ENCODE measurements at regions not wholly inside any gene's neighbourhood (a gene's known extent, or its start where the extent isn't known, plus 50 kb on each side); places are given as distances from the start of the nearest gene placed in this dataset.

DNA sequence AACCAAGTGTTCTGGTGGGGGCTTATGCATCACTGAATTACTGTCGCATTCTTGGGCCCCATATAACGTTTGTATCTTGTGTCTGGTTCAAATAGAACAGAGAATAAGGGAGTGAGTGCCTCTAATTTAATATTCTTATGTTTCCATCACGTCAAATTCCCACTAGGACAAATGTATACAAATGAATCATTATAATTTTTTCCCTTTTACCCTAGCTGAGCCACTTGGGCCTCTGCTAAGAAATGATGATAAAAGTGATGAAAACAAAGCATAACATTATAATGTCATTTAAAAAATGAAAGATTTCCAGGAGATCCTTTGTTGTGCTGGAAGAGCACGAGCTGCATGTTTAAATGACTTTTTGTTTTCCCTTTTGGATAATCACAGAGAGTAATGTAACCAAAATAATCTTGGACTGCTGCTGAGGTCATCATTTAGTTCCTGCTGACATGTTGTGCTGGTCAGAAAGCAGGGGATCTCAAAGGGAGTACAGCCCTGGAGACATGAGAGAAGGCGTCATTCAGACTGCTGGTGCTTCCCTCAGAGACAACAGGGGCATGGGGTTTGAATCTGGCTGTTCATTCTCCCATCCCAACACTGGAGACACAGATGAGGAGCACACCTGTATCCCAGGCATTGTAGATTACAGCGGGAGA is 105.1 kb upstream of the SCOC start:
- FAIRE-seq (no peak), DNase-seq (no peak)
- H3K4me1 ChIP-seq (ENCODE audit: control insufficient read depth in 3 of 3, insufficient read depth in 2 of 3, low read depth in 1 of 3, low read length in 2 of 3), result no peaks in the 10 kb centered on the region
- H3K9me3 ChIP-seq (ENCODE audit: control insufficient read depth in 2 of 2, insufficient read depth in 1 of 2, low read depth in 1 of 2, low read length in 1 of 2), result no peaks in the 10 kb centered on the region
- H3K4me3 ChIP-seq (ENCODE audit: low read depth in 1 of 3, low read length in 3 of 3), result no peak overlapping the region
- peaks cover 0 to 2% (median 0%) of the 10 kb centered on the region in 3 donors for H3K36me3 ChIP-seq (ENCODE audit: control insufficient read depth in 3 of 3, insufficient read depth in 2 of 3, low read depth in 1 of 3, low read length in 3 of 3)
- no peak overlapping the region for H3K27ac ChIP-seq (ENCODE audit: low read depth in 1 of 3, low read length in 2 of 3)
- H3K27me3 ChIP-seq (ENCODE audit: control insufficient read depth in 3 of 3, insufficient read depth in 3 of 3, low read length in 3 of 3), result no peaks in the 10 kb centered on the region
- 72 to 82% (median 73%) methylated on average over 6 of the region's 6 CpGs for WGBS, 3 donors

DNA sequence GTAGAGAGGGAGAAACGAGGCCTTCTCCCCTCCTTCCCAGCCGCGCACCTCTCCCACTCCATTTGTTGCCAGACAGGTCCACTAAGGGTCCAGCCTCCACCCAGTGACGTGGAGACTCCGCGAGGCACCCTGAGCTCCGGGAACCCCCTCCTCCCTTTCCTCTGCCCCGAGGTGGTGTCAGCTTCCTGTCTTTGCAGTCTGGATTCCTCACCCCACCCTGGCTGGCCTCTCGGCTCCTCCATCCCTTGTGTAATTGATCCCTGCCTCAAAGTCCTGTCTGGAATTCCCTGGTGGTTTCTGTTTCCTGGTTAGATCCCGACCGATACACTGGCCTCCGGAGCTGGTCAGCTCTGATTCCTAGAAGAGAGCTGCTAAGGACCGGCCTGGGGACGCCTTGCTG is 105.9 kb upstream of the SCOC start:
- FAIRE-seq, result no peak
- H3K9me3 ChIP-seq (ENCODE audit: control insufficient read depth in 2 of 2, insufficient read depth in 1 of 2, low read depth in 1 of 2, low read length in 1 of 2), result no peaks in the 10 kb centered on the region
- WGBS, 3 donors, result 76 to 79% (median 79%) methylated on average over 14 of the region's 14 CpGs

DNA sequence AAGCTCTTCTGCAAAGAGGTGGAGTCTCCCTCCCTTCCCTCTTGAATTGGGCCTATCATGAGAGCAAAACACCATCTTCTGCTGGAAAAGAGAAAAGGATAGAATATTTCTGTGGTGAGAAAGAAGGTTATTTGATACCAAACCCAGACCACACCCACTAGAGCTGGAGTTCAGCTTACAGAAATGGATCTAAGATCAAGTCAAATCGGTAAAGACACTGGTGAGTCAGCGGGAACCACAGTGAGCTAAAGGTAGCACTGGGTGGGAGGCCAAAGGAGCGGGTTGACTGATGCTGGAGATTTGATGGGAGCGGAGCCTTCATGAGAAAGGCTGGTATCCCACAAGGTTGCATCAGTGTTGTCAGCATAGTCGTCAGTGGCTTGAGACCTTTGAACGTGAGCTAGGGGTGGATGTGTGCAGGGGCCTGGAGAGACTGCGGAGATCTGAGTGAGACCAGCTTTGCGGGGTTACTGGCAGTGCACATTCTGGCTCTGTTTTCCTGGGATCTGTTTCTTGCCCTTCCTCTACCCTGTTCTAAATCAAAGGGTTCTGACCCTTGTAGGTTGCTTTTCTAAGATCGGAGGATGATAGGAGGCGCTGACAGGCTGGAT is 106.4 kb upstream of the SCOC start:
- Histone ChIP-seq H3K4me1 (ENCODE audit: control insufficient read depth in 3 of 3, insufficient read depth in 2 of 3, low read depth in 1 of 3, low read length in 2 of 3) (no peaks in the 10 kb centered on the region), H3K4me3 (ENCODE audit: low read depth in 1 of 3, low read length in 3 of 3) (no peak overlapping the region), H3K27me3 (ENCODE audit: control insufficient read depth in 3 of 3, insufficient read depth in 3 of 3, low read length in 3 of 3) (no peaks in the 10 kb centered on the region), H3K9me3 (ENCODE audit: control insufficient read depth in 2 of 2, insufficient read depth in 1 of 2, low read depth in 1 of 2, low read length in 1 of 2) (no peaks in the 10 kb centered on the region), H3K36me3 (ENCODE audit: control insufficient read depth in 3 of 3, insufficient read depth in 2 of 3, low read depth in 1 of 3, low read length in 3 of 3) (peaks cover 0 to 2% (median 0%) of the 10 kb centered on the region in 3 donors), H3K27ac (ENCODE audit: low read depth in 1 of 3, low read length in 2 of 3) (no peak overlapping the region)
- 86 to 89% (median 87%) methylated on average over 10 of the region's 10 CpGs for WGBS, 3 donors
- DNase-seq, result no peak
- no peak for FAIRE-seq

More for the DNA sequence above, 105.9 kb upstream of the SCOC start:
- Histone ChIP-seq H3K27ac (ENCODE audit: low read depth in 1 of 3, low read length in 2 of 3) (peak overlapping the region in 1 of 3 donors; percentile 43), H3K4me1 (ENCODE audit: control insufficient read depth in 3 of 3, insufficient read depth in 2 of 3, low read depth in 1 of 3, low read length in 2 of 3) (no peaks in the 10 kb centered on the region), H3K36me3 (ENCODE audit: control insufficient read depth in 3 of 3, insufficient read depth in 2 of 3, low read depth in 1 of 3, low read length in 3 of 3) (peaks cover 0 to 2% (median 0%) of the 10 kb centered on the region in 3 donors), H3K27me3 (ENCODE audit: control insufficient read depth in 3 of 3, insufficient read depth in 3 of 3, low read length in 3 of 3) (no peaks in the 10 kb centered on the region), H3K4me3 (ENCODE audit: low read depth in 1 of 3, low read length in 3 of 3) (no peak overlapping the region)
- DNase-seq, result no peak

DNA sequence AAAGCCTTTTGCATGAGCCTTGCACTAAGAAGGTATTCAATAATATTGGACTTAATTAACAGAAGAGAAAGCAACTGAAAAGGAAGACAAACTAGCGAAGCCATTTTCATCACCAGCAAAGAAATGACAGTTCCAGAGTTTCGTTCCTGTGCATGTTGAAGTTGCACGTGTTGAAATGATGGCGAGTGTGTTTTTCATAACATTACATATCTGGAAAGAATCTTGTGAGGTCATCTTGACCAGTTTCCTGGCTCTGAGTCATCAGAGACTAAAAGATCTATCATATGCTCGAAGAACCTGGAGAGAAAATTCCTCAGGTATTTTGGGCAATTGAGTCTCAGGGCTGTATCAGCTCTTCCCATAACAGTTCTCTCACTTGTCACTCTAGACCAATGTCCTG is 106.2 kb upstream of the MAML3 start:
- no peak overlapping the region for H3K4me3 ChIP-seq (ENCODE audit: low read depth in 1 of 3, low read length in 3 of 3)
- FAIRE-seq, result no peak
- H3K4me1 ChIP-seq (ENCODE audit: control insufficient read depth in 3 of 3, insufficient read depth in 2 of 3, low read depth in 1 of 3, low read length in 2 of 3), result peaks cover 0 to 14% (median 0%) of the 10 kb centered on the region in 3 donors
- H3K27ac ChIP-seq (ENCODE audit: low read depth in 1 of 3, low read length in 2 of 3), result no peak overlapping the region
- WGBS, 3 donors, result 72 to 85% (median 73%) methylated on average over 5 of the region's 5 CpGs
- H3K36me3 ChIP-seq (ENCODE audit: control insufficient read depth in 3 of 3, insufficient read depth in 2 of 3, low read depth in 1 of 3, low read length in 3 of 3), result peaks cover 0 to 2% (median 0%) of the 10 kb centered on the region in 3 donors
- H3K27me3 ChIP-seq (ENCODE audit: control insufficient read depth in 3 of 3, insufficient read depth in 3 of 3, low read length in 3 of 3), result no peaks in the 10 kb centered on the region
- H3K9me3 ChIP-seq (ENCODE audit: control insufficient read depth in 2 of 2, insufficient read depth in 1 of 2, low read depth in 1 of 2, low read length in 1 of 2), result no peaks in the 10 kb centered on the region
- no peak for DNase-seq

DNA sequence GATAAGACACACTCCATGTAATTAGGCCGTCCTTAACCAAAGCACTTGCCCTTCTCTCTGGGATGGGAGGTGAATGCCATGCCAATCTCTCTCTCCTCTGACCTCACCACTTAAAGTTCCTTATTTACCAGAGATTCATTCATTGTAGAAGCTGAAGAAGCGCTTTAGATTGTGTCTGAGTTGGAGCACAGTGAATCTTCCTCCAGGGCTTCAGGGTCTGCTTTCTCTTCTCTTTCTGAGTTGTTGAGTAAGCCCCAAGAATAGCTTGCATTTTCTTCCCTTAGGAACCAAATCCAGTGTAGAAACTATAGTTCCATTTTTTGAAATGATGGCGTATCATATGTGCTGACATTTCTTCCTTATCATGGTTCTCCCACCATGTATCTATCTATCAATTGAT is 104.5 kb upstream of the MAML3 start:
- Histone ChIP-seq H3K36me3 (ENCODE audit: control insufficient read depth in 3 of 3, insufficient read depth in 2 of 3, low read depth in 1 of 3, low read length in 3 of 3) (no peaks in the 10 kb centered on the region), H3K4me1 (ENCODE audit: control insufficient read depth in 3 of 3, insufficient read depth in 2 of 3, low read depth in 1 of 3, low read length in 2 of 3) (peaks cover 0 to 17% (median 0%) of the 10 kb centered on the region in 3 donors), H3K9me3 (ENCODE audit: control insufficient read depth in 2 of 2, insufficient read depth in 1 of 2, low read depth in 1 of 2, low read length in 1 of 2) (no peaks in the 10 kb centered on the region), H3K27me3 (ENCODE audit: control insufficient read depth in 3 of 3, insufficient read depth in 3 of 3, low read length in 3 of 3) (no peaks in the 10 kb centered on the region), H3K4me3 (ENCODE audit: low read depth in 1 of 3, low read length in 3 of 3) (no peak overlapping the region), H3K27ac (ENCODE audit: low read depth in 1 of 3, low read length in 2 of 3) (no peak overlapping the region)
- 91 to 99% (median 94%) methylated on average over 3 of the region's 3 CpGs for WGBS, 3 donors
- no peak for DNase-seq
- FAIRE-seq, result no peak

DNA sequence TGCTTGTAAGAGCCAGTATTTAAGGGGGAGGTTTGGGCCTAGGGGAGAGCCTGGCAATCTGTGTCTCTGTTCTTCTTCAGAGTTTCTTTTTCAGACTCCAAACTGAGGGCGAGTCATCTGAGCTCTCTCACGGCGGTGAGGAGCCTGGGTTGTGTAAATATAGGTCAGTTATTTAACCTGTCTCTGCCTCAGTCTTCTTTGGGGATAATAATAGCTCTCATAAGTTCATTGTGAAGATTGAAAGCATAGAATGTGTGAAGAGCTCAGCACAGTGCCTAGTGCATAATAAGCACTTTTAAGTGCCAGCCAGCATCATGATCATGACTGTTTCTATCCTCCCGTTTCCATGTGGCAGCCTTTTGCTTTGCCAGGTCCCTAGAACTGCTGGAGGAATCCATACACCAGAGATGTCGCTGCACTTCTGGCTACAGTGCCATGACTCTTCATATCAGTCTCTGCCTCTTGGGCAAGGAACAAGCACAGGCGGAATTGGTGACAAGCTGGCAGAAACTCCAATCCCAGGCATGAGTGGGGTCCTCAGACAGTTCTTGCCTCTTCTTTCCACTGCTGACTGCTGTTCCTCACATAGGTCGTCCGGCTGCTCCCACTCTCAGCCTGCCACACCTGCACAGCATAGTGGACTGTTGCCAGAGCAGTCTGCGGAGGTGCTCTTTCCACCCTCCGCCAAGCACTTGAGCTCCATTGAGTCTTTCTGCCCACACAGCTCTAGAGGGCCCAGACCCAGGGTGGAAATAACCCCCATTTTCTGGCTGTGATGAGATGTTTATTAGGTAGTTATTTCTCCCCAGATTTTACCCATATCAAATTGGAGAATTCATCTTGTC is 103.7 kb upstream of the MAML3 start:
- WGBS, 3 donors, result 68 to 76% (median 74%) methylated on average over 8 to 10 of the region's 10 CpGs

DNA sequence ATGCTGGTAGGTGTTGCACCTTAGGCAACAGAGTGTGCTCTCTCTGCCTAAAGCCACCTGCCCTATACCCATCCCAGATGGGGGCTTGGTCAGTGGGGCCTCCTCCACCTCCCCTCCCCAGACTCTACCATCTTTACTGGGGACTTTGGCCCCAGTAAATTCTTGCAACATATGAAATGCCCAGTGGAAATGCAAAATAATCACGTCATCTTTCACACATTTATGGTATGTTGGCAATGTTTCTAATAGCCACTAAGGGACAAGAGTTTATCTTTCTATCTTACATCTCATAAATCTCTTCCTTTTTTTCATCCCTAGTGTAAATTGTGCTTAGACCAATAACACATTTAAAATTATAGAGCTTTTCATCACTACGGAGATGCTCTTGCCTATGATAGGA is 103.0 kb upstream of the MAML3 start:
- 38 to 59% (median 58%) methylated on average over 2 of the region's 2 CpGs for WGBS, 3 donors
- Histone ChIP-seq H3K9me3 (ENCODE audit: control insufficient read depth in 2 of 2, insufficient read depth in 1 of 2, low read depth in 1 of 2, low read length in 1 of 2) (no peaks in the 10 kb centered on the region), H3K27ac (ENCODE audit: low read depth in 1 of 3, low read length in 2 of 3) (peak overlapping the region in 1 of 3 donors; percentile 43), H3K4me3 (ENCODE audit: low read depth in 1 of 3, low read length in 3 of 3) (no peak overlapping the region), H3K27me3 (ENCODE audit: control insufficient read depth in 3 of 3, insufficient read depth in 3 of 3, low read length in 3 of 3) (no peaks in the 10 kb centered on the region), H3K4me1 (ENCODE audit: control insufficient read depth in 3 of 3, insufficient read depth in 2 of 3, low read depth in 1 of 3, low read length in 2 of 3) (peaks cover 0 to 24% (median 0%) of the 10 kb centered on the region in 3 donors), H3K36me3 (ENCODE audit: control insufficient read depth in 3 of 3, insufficient read depth in 2 of 3, low read depth in 1 of 3, low read length in 3 of 3) (no peaks in the 10 kb centered on the region)
- peak; percentile 45 to 85 for DNase-seq
- FAIRE-seq, result no peak

More for the DNA sequence above, 103.7 kb upstream of the MAML3 start:
- peaks cover 0 to 19% (median 0%) of the 10 kb centered on the region in 3 donors for H3K4me1 ChIP-seq (ENCODE audit: control insufficient read depth in 3 of 3, insufficient read depth in 2 of 3, low read depth in 1 of 3, low read length in 2 of 3)
- H3K4me3 ChIP-seq (ENCODE audit: low read depth in 1 of 3, low read length in 3 of 3), result no peak overlapping the region
- no peaks in the 10 kb centered on the region for H3K27me3 ChIP-seq (ENCODE audit: control insufficient read depth in 3 of 3, insufficient read depth in 3 of 3, low read length in 3 of 3)
- no peaks in the 10 kb centered on the region for H3K36me3 ChIP-seq (ENCODE audit: control insufficient read depth in 3 of 3, insufficient read depth in 2 of 3, low read depth in 1 of 3, low read length in 3 of 3)
- no peaks in the 10 kb centered on the region for H3K9me3 ChIP-seq (ENCODE audit: control insufficient read depth in 2 of 2, insufficient read depth in 1 of 2, low read depth in 1 of 2, low read length in 1 of 2)
- no peak overlapping the region for H3K27ac ChIP-seq (ENCODE audit: low read depth in 1 of 3, low read length in 2 of 3)
- DNase-seq (no peak), FAIRE-seq (no peak)

DNA sequence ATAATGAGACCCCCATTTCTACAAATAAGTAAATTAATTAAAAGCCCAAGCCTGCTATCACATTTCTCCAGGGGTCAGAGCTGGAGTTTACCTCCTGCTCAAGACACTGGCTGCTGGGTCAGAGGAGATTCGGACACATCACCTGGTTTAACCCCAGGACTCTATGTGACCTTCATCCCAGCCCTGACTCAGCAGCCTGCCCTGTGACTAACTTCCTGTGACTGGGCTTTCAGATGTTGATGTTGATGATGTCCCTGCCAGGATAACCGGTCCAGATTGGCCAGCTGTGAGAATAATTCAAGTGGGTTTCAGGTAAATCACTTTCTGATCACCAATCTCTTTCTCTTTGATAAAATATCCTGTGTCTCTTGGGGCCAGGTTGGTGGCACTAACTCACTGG is 102.4 kb upstream of the MAML3 start:
- WGBS, 3 donors, result 42 to 60% (median 56%) methylated on average over 2 of the region's 2 CpGs
- no peak overlapping the region for H3K4me3 ChIP-seq (ENCODE audit: low read depth in 1 of 3, low read length in 3 of 3)
- no peaks in the 10 kb centered on the region for H3K27me3 ChIP-seq (ENCODE audit: control insufficient read depth in 3 of 3, insufficient read depth in 3 of 3, low read length in 3 of 3)
- H3K4me1 ChIP-seq (ENCODE audit: control insufficient read depth in 3 of 3, insufficient read depth in 2 of 3, low read depth in 1 of 3, low read length in 2 of 3), result peaks cover 0 to 25% (median 0%) of the 10 kb centered on the region in 3 donors
- H3K9me3 ChIP-seq (ENCODE audit: control insufficient read depth in 2 of 2, insufficient read depth in 1 of 2, low read depth in 1 of 2, low read length in 1 of 2), result no peaks in the 10 kb centered on the region
- FAIRE-seq, result no peak
- peak overlapping the region in 1 of 3 donors; percentile 43 for H3K27ac ChIP-seq (ENCODE audit: low read depth in 1 of 3, low read length in 2 of 3)
- peak; percentile 59 for DNase-seq
- no peaks in the 10 kb centered on the region for H3K36me3 ChIP-seq (ENCODE audit: control insufficient read depth in 3 of 3, insufficient read depth in 2 of 3, low read depth in 1 of 3, low read length in 3 of 3)

All from small intestine (tissue), 7 donors.